Chondrocyte (in vitro differentiated cells): ENCODE measurements at regions not wholly inside any gene's neighbourhood (a gene's known extent, or its start where the extent isn't known, plus 50 kb on each side); places are given as distances from the start of the nearest gene placed in this dataset.
"Not testable (repeated sequence)": the region's sequence is repeated elsewhere in the genome, so short reads cannot be mapped to it uniquely, and the experiment has no call there.

ENCODE experiments used
- DNase-seq: peaks from one replicate; pipeline ENCODE4 v3.0.0; 2021; ENCODE audit warnings: mixed read lengths, low spot score
- H3K27ac Mint-ChIP-seq: one replicate; pipeline ENCODE4 v1.8.0; 2021; ENCODE audit warnings: mild to moderate bottlenecking, moderate library complexity, mixed read lengths; ENCODE audit not compliant: unreplicated experiment
- H3K27me3 Mint-ChIP-seq: 2 replicates; pipeline ENCODE4 v1.8.0; 2021; ENCODE audit warnings: low read depth, mixed read lengths
- H3K36me3 Mint-ChIP-seq: 2 replicates; pipeline ENCODE4 v1.8.0; 2021; ENCODE audit warnings: low read depth, mixed read lengths
- H3K4me1 Mint-ChIP-seq: 2 replicates; pipeline ENCODE4 v1.8.0; 2021; ENCODE audit warnings: low read depth, mild to moderate bottlenecking, mixed read lengths
- H3K4me3 Mint-ChIP-seq: one replicate; pipeline ENCODE4 v1.8.0; 2021; ENCODE audit warnings: mild to moderate bottlenecking, moderate library complexity, mixed read lengths; ENCODE audit not compliant: unreplicated experiment
- H3K9me3 Mint-ChIP-seq: 2 replicates; pipeline ENCODE4 v1.8.0; 2021; ENCODE audit warnings: low read depth, mixed read lengths
- TF ChIP-seq, protein P1 (sequence below): fragments of 200-600 bp; sonication (generic); IDR thresholded peaks from 2 replicates; pipeline ENCODE4 v1.5.0; 2021; ENCODE audit warnings: antibody characterized with exemption, mild to moderate bottlenecking, moderate library complexity

DNA sequence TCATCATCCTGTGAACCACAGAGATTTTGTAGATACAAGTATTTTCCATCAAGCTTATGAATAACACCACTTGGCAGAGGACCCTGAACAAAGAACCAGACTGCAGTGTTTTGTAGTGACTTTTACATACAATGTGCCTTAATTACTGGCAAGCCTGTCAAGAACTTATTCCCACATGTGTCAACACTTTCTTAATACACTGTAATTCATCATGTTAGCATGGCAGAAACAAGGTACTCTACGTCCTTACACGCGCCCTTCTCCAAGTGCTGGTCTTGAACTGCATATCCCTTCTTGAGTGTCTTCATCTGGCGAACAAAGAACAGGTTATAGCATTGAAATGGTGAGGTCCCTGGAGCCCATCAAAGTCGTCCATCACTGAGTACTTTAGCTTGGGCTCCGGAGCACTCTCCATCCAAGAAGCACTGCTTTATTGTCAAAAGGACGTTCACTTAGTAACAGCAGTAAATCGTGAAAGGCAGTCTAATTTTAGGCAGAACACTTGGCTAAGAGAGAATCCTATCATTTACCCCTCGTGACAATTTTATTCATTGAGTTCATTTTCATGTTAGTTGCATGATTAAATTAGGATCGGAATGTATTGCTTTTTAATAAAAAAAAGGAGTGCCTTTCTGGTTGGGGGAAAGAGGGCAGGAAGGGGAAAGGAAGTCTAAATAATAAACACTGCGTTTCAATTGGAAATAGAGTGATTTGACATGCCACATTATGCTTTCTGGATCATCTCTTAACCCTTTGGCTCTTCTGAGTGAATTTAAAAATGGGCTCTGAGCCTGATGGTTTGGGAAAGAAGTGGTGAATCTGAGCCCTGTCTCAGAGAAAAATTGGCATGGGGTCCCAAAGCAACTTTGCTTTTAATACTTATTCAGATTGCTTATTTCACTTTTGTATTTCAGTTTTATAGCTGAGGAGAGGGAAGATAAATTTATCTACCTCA is 376.1 kb downstream of the DLEU7 start:
- Mint-ChIP-seq H3K27ac (no peak overlapping the region), H3K27me3 (no peaks in the 10 kb centered on the region), H3K9me3 (peaks cover 2% of the 10 kb centered on the region), H3K4me3 (no peak overlapping the region), H3K36me3 (peaks cover 2% of the 10 kb centered on the region), H3K4me1 (no peaks in the 10 kb centered on the region)
- no peak for DNase-seq
- TF ChIP-seq, protein P1, sequence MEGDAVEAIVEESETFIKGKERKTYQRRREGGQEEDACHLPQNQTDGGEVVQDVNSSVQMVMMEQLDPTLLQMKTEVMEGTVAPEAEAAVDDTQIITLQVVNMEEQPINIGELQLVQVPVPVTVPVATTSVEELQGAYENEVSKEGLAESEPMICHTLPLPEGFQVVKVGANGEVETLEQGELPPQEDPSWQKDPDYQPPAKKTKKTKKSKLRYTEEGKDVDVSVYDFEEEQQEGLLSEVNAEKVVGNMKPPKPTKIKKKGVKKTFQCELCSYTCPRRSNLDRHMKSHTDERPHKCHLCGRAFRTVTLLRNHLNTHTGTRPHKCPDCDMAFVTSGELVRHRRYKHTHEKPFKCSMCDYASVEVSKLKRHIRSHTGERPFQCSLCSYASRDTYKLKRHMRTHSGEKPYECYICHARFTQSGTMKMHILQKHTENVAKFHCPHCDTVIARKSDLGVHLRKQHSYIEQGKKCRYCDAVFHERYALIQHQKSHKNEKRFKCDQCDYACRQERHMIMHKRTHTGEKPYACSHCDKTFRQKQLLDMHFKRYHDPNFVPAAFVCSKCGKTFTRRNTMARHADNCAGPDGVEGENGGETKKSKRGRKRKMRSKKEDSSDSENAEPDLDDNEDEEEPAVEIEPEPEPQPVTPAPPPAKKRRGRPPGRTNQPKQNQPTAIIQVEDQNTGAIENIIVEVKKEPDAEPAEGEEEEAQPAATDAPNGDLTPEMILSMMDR: no peak

DNA sequence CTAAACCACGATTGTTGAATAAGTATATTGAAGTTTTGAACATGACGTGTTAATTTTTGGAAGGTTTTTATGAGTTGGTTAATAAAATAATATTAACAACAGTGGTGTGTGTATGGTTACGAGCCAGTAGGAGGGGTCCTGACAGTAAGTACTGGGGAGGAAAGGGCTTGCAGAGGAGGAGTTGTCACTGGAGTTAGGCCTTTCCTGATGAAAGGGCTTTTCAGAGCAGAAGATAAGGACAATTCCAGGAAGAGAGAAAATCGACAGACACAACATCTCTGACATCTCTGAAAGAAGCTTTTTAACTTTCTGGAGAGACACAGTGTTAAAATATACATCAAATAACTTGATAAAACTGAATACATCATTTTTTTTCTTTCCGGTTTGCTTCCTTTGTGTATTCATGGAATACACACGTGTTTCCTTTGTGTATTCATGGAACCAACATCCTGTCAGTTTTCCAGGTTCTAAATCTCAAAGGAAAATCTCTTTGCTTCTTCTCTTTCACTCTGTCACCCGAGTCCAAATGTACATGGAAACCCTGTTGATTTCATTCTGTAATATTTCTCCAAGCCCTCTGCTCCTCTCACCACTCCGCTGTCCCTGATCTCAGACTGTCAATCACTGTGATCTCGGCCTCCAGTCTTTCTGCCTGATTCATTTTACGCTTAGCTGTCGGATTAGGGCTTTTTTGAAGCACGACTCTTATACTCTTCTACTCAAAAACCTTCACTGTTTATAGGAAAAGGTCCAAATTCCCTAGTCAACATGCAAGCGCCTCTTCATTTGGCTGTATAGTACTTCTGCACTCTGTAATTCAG is 374.4 kb downstream of the DLEU7 start:
- H3K27me3 Mint-ChIP-seq: no peaks in the 10 kb centered on the region
- H3K9me3 Mint-ChIP-seq: no peaks in the 10 kb centered on the region
- H3K36me3 Mint-ChIP-seq: no peaks in the 10 kb centered on the region
- H3K4me1 Mint-ChIP-seq: peaks cover 3% of the 10 kb centered on the region
- no peak overlapping the region for H3K4me3 Mint-ChIP-seq
- H3K27ac Mint-ChIP-seq: no peak overlapping the region
- TF ChIP-seq, protein P1: no peak
- no peak for DNase-seq

DNA sequence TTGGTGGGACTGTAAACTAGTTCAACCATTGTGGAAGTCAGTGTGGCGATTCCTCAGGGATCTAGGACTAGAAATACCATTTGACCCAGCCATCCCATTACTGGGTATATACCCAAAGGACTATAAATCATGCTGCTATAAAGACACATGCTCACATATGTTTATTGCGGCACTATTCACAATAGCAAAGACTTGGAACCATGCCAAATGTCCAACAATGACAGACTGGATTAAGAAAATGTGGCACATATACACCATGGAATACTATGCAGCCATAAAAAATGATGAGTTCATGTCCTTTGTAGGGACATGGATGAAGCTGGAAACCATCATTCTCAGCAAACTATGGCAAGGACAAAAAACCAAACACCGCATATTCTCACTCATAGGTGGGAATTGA is 370.4 kb downstream of the DLEU7 start:
- not testable (repeated sequence) for H3K36me3 Mint-ChIP-seq, H3K4me3 Mint-ChIP-seq, H3K27ac Mint-ChIP-seq, H3K27me3 Mint-ChIP-seq, H3K9me3 Mint-ChIP-seq, DNase-seq
- peaks cover 22% of the 10 kb centered on the region for H3K4me1 Mint-ChIP-seq

DNA sequence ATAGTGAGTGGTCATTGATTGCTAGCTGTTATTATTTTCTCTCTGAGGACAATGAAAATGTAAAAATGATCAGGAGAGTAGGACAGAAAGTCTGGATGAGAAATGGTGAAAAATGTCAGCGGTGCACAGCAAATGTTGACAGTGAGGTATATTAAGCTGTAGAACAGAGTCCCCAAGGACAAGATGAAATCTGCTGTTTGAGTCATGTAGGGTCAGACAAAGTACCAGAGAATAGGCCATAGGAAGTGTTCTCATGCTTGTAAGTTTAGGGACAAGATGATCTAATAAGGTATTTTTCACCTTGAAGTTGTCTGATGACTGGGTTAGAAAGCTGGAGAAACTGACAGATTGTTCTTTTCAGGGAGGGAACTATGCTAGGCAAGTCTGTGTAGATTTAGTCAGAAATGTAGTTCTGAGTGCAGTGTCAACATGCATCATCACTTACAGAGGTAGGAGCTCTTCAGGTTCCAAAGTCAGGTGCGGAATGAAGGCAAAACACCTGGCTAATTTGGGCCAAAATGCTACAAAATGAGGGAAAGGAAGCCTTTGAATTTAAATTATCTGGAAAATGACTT is 369.3 kb downstream of the DLEU7 start:
- no peak for DNase-seq
- no peak overlapping the region for H3K27ac Mint-ChIP-seq
- TF ChIP-seq, protein P1: no peak
- no peaks in the 10 kb centered on the region for H3K36me3 Mint-ChIP-seq
- no peaks in the 10 kb centered on the region for H3K27me3 Mint-ChIP-seq
- H3K4me3 Mint-ChIP-seq: no peak overlapping the region
- H3K4me1 Mint-ChIP-seq: peaks cover 22% of the 10 kb centered on the region
- H3K9me3 Mint-ChIP-seq: no peaks in the 10 kb centered on the region

DNA sequence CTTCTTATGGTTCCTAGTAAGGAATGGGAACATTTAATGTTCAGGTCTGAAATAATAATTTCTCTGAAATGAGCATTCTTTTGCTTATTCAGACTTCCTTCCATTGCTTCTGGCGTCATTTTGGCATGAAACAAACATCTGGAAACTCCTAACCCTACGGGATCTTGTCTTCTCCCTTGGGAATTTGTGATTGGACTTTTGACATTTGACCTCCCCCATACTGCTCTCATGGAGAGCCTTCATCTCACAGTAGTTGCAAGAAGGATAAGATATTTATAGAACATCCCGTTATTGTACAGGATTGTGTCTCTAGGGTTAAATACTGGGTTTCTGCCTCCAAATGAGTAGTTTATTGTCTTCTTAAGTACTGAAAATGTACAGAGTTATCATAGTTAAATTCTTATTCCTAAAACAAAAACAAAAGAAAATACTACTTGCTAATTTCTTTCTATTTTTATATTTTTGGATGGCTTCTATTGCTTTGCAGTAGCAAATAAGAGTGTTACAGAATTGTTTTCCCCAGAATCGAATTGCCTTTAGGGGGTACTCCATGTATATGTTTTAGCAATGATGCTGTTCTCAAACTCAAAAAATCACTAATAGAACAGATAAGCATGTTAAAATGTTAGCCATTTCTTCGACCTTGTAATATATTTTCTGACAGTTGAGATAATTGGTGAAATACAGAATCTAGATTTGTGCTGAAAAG is 366.8 kb downstream of the DLEU7 start:
- DNase-seq: no peak
- H3K27me3 Mint-ChIP-seq: no peaks in the 10 kb centered on the region
- H3K4me1 Mint-ChIP-seq: peaks cover 22% of the 10 kb centered on the region
- H3K27ac Mint-ChIP-seq: no peak overlapping the region
- H3K4me3 Mint-ChIP-seq: no peak overlapping the region
- no peaks in the 10 kb centered on the region for H3K9me3 Mint-ChIP-seq
- H3K36me3 Mint-ChIP-seq: no peaks in the 10 kb centered on the region
- TF ChIP-seq, protein P1: no peak
